Testis (tissue), 2 donors: ENCODE measurements at regions not wholly inside any gene's neighbourhood (a gene's known extent, or its start where the extent isn't known, plus 50 kb on each side); places are given as distances from the start of the nearest gene placed in this dataset.
"Not testable (repeated sequence)": the region's sequence is repeated elsewhere in the genome, so short reads cannot be mapped to it uniquely, and the experiment has no call there.

Source experiments
- DNase-seq: peaks from one replicate; pipeline ENCODE4 v3.0.0-alpha.2; 2019
- H3K27ac ChIP-seq, 2 donors: fragments of 200-600 bp; sonication (generic); one replicate each; pipeline ENCODE4 v1.5.1; 2019
- H3K27me3 ChIP-seq: fragments of 200-600 bp; sonication (generic); one replicate; pipeline ENCODE4 v1.5.1; 2019
- H3K36me3 ChIP-seq: fragments of 200-600 bp; sonication (generic); one replicate; pipeline ENCODE4 v1.5.1; 2017; ENCODE audit warnings: low read depth; ENCODE audit errors: missing control alignments
- H3K4me1 ChIP-seq: fragments of 200-600 bp; sonication (generic); one replicate; pipeline ENCODE4 v1.5.1; 2019
- H3K4me3 ChIP-seq, 2 donors: fragments of 200-600 bp; sonication (generic); one replicate each; pipeline ENCODE4 v1.5.1; 2017 to 2019
- H3K9me3 ChIP-seq: fragments of 200-600 bp; sonication (generic); one replicate; pipeline ENCODE4 v1.5.1; 2017
- POLR2A ChIP-seq: fragments of 450-650 bp; IDR thresholded peaks from one replicate; pipeline ENCODE4 v1.6.1; 2017; ENCODE audit warnings: antibody characterized with exemption, mild to moderate bottlenecking, moderate library complexity
- WGBS, 2 donors: methylation state at CpG; one replicate each; pipeline ENCODE4 v1.1.5; 2018; 5-methylcytosine and 5-hydroxymethylcytosine counted together
- intact Hi-C: fragments of 100-400 bp; cut with DNase I; formaldehyde crosslinking; loops from one replicate; pipeline ENCODE4 v1.15.1; 2023; ENCODE audit warnings: low total_unique reads
- TF ChIP-seq, protein P1 (sequence below), 3 experiments: fragments of 450-650 bp in 2 of 3; fragments of 200-600 bp in 1 of 3; sonication (generic) in 1 of 3; IDR thresholded peaks; one replicate each; pipeline ENCODE4 v1.5.1; 2016 to 2019; ENCODE audit warnings: antibody characterized with exemption in 3 of 3, mild to moderate bottlenecking in 2 of 3, moderate library complexity in 1 of 3

DNA sequence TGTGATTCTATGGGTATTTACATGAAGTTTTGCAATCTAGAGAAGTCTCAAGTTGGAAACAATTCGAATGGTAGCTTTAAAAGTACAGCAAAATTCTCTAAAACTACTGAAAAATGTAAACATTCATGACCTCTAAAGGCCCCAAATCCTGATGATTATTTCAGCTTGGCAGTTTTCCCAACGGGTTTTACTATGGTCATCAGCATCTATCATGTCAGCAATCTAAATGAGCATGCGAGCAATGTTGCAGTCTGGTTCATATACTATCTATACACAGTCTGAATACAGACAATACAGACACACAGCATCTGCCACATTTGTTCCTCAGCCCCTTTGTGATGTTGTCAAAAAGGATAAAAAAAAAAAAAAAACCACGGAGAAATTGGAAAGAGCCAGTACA lies 790.3 kb upstream of the HTR2C start:
- Histone ChIP-seq H3K36me3 (no peaks in the 10 kb centered on the region), H3K27ac (no peak overlapping the region), H3K4me1 (no peaks in the 10 kb centered on the region), H3K27me3 (no peaks in the 10 kb centered on the region), H3K4me3 (no peak overlapping the region), H3K9me3 (no peaks in the 10 kb centered on the region)
- DNase-seq = no peak
- intact Hi-C loops = no loop called here
- WGBS, 2 donors = 55 to 70% methylated on average over 4 of the region's 4 CpGs
- TF ChIP-seq, protein P1, sequence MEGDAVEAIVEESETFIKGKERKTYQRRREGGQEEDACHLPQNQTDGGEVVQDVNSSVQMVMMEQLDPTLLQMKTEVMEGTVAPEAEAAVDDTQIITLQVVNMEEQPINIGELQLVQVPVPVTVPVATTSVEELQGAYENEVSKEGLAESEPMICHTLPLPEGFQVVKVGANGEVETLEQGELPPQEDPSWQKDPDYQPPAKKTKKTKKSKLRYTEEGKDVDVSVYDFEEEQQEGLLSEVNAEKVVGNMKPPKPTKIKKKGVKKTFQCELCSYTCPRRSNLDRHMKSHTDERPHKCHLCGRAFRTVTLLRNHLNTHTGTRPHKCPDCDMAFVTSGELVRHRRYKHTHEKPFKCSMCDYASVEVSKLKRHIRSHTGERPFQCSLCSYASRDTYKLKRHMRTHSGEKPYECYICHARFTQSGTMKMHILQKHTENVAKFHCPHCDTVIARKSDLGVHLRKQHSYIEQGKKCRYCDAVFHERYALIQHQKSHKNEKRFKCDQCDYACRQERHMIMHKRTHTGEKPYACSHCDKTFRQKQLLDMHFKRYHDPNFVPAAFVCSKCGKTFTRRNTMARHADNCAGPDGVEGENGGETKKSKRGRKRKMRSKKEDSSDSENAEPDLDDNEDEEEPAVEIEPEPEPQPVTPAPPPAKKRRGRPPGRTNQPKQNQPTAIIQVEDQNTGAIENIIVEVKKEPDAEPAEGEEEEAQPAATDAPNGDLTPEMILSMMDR (IDR thresholded peaks at IDR 0.05) = no peak
- TF ChIP-seq POLR2A = no peak

DNA sequence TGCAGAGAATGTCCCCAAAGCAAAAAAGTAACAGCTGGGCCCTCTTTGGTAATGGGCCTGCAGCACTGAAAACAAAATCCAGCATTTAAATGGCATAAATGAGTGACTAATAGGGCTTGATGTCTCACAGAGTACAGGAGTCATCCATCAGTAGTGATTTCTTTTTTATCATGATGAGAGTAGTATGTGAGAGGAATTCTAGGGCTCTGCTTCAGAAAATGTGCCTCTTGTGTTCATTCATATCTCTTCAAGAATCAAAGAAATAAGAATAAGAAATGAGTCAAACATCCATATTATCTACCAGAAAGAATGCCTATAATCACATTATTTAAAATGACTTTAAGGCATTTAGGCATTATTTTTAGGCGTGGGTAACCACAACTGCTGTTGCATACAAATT lies 792.9 kb upstream of the HTR2C start:
- Histone ChIP-seq H3K4me3 (no peak overlapping the region), H3K27me3 (no peaks in the 10 kb centered on the region), H3K9me3 (no peaks in the 10 kb centered on the region), H3K36me3 (no peaks in the 10 kb centered on the region), H3K27ac (no peak overlapping the region), H3K4me1 (no peaks in the 10 kb centered on the region)
- WGBS, 2 donors = 85 to 89% methylated on average over 1 of the region's 1 CpG
- intact Hi-C loops = no loop called here
- no peak for DNase-seq
- TF ChIP-seq, protein P1 (IDR thresholded peaks at IDR 0.05) = no peak
- no peak for TF ChIP-seq POLR2A

- H3K9me3 ChIP-seq, intact Hi-C loops, H3K27ac ChIP-seq, H3K4me1 ChIP-seq, H3K4me3 ChIP-seq, H3K36me3 ChIP-seq, DNase-seq, H3K27me3 ChIP-seq: not testable (repeated sequence)
- WGBS, 2 donors = 85 to 91% methylated on average over 6 of the region's 6 CpGs
Observed at GRCh38 chrX:113784754-113785153, 799.1 kb upstream of the HTR2C start.

DNA sequence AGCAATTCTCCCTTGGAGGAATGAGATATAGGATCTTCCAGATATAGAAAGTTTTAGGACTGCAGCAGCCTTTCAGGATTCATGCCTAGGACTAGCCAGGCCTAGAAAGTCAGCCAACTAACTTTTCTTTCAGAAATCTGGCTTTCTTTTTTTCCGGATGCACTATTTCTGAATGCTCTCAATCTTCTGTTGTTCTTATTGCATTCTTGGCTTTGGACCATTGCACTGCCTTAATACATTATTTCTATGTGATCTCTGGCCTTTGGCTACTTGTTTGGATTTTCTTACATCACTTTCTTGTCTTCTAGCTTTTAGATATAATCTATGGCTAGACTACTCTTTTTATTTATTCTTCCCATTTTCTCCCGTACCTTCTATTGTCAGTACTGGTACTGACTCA lies 813.1 kb upstream of the HTR2C start:
- WGBS, 2 donors = 60 to 62% methylated on average over 2 of the region's 2 CpGs
- no peak for DNase-seq
- H3K27me3 ChIP-seq = no peaks in the 10 kb centered on the region
- no peak overlapping the region for H3K27ac ChIP-seq
- H3K4me1 ChIP-seq = no peaks in the 10 kb centered on the region
- H3K4me3 ChIP-seq = no peak overlapping the region
- H3K9me3 ChIP-seq = no peaks in the 10 kb centered on the region
- no peaks in the 10 kb centered on the region for H3K36me3 ChIP-seq
- TF ChIP-seq, protein P1 (IDR thresholded peaks at IDR 0.05) = no peak
- TF ChIP-seq POLR2A = no peak
- intact Hi-C loops = no loop called here

GRCh38 chrX:113770071-113770470 lies 813.8 kb upstream of the HTR2C start:
- no peak overlapping the region for H3K27ac ChIP-seq
- WGBS, 2 donors = 39 to 54% methylated on average over 4 of the region's 4 CpGs

More at GRCh38 chrX:113770071-113770470, 813.8 kb upstream of the HTR2C start:
- TF ChIP-seq, protein P1 (IDR thresholded peaks at IDR 0.05) = no peak
- no peak for TF ChIP-seq POLR2A
- H3K4me3 ChIP-seq = no peak overlapping the region
- H3K36me3 ChIP-seq = no peaks in the 10 kb centered on the region
- DNase-seq = no peak
- H3K9me3 ChIP-seq = no peaks in the 10 kb centered on the region
- no peaks in the 10 kb centered on the region for H3K27me3 ChIP-seq
- H3K4me1 ChIP-seq = no peaks in the 10 kb centered on the region
- intact Hi-C loops = no loop called here
